SH-SY5Y (cell line): ENCODE measurements at regions not wholly inside any gene's neighbourhood (a gene's known extent, or its start where the extent isn't known, plus 50 kb on each side); places are given as distances from the start of the nearest gene placed in this dataset.

Experiments used
- GATA2 ChIP-seq: IDR thresholded peaks from 2 replicates; pipeline ENCODE4 v1.6.1; 2011; ENCODE audit warnings: mild to moderate bottlenecking, low read depth, low read length
- GATA3 ChIP-seq: IDR thresholded peaks from 2 replicates; pipeline ENCODE4 v1.6.1; 2011; ENCODE audit warnings: low read depth, mild to moderate bottlenecking, low read length, moderate library complexity

DNA sequence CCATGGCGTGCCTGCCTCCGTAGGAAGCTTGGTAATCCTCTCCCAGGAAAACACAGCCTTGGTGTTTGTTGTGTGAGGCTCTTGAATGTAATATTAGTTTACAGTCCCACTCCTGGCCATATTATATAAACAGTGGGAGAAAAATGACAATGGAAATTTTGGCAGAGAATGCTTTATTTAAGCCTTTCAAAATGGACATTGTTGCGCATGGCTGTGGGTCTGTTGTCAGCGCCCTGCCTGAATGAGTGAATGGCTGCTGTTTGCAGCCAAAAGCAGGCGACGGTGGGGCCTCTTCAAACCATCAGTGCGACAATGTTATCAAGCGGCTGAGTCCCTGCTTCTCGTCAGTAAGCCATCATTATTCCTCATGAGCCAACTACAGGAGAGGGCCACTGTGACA lies 201.8 kb upstream of the RMST start:
- TF ChIP-seq GATA2 (no peak), GATA3 (no peak)
